Vagina (tissue), 2 donors: ENCODE measurements at regions not wholly inside any gene's neighbourhood (a gene's known extent, or its start where the extent isn't known, plus 50 kb on each side); places are given as distances from the start of the nearest gene placed in this dataset.

Experiments
- CTCF ChIP-seq, 3 experiments: fragments of 450-650 bp in 2 of 3; fragments of 200-600 bp in 1 of 3; sonication (generic) in 1 of 3; IDR thresholded peaks; one replicate each; pipeline ENCODE4 v1.5.1; 2017 to 2019; ENCODE audit warnings: antibody characterized with exemption in 3 of 3, mild to moderate bottlenecking in 2 of 3, moderate library complexity in 2 of 3
- POLR2AphosphoS5 ChIP-seq, 2 donors: sonication (generic); formaldehyde crosslinking; IDR thresholded peaks; one replicate each; pipeline ENCODE4 v1.9.0; 2017; ENCODE audit warnings: antibody characterized with exemption in 2 of 2, mild to moderate bottlenecking in 2 of 2, low read depth in 1 of 2; ENCODE audit not compliant: insufficient read depth in 1 of 2

GRCh38 chr3:194811118-194811517 is 125.4 kb downstream of the FAM43A start:
- TF ChIP-seq CTCF (IDR thresholded peaks at IDR 0.05) (no peak), POLR2AphosphoS5 (IDR thresholded peaks at IDR 0.05; ENCODE audit: insufficient read depth in 1 of 2, low read depth in 1 of 2) (no peak)
